HG03060 (cell line): ENCODE measurements at regions not wholly inside any gene's neighbourhood (a gene's known extent, or its start where the extent isn't known, plus 50 kb on each side); places are given as distances from the start of the nearest gene placed in this dataset.
"Not testable (repeated sequence)": the region's sequence is repeated elsewhere in the genome, so short reads cannot be mapped to it uniquely, and the experiment has no call there.

Experiments
- ATAC-seq: cut with Tn5 transposase; IDR thresholded peaks from one replicate; pipeline ENCODE4 v1.9.1; 2021; ENCODE audit warnings: low read depth, moderate number of reproducible peaks; ENCODE audit not compliant: unreplicated experiment

DNA sequence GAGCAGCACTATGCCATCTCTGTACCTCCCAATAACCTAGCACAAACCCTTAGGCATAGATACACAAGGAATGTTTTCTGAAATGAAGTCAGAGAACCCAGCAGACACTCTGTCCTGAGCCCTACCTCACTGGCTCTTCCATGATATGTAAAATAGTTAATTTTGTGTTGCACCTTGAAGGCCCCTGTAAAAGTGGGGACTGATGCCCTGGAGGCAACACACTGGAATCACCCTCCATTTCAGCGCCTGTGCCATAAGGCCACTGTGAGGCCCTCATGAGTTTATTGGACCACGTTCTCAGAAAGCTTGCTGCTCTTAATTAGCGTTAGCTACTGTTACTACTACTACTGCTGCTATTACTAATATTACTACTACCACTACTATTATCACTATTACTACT, 670.1 kb upstream of the SOX11 start:
- no peak for ATAC-seq

DNA sequence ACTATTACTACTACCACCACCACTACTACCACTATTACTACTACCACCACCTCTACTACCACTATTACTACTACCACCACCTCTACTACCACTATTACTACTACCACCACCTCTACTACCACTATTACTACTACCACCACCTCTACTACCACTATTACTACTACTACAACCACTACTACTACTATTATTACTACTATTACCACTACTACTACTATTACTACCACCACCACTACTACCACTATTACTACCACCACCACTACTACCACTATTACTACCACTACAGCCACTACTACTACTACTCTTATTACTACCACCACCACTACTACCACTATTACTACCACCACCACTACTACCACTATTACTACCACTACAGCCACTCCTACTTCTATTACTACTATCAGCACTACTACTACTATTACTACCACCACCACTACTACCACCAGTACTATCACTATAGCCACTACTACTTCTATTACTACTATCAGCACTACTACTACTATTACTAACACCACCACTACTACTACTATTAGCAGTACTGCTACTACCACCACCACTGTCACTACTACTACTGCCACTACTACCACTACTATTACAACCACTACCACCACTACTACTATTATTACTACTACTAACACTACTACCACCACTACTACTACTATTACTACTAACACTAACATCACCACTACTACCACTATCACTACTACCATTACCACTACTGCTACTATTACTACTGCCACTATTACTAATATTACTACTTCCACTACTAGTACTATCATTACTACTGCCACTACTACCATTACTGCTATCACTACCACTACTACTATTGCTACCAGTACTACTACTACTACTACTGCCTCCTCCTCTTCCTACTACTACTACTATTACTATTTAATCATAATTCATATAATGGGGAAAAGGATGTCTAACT, 669.2 kb upstream of the SOX11 start:
- ATAC-seq: not testable (repeated sequence)

- ATAC-seq: no peak
Measured at GRCh38 chr2:5026571-5027234, 665.5 kb upstream of the SOX11 start.

DNA sequence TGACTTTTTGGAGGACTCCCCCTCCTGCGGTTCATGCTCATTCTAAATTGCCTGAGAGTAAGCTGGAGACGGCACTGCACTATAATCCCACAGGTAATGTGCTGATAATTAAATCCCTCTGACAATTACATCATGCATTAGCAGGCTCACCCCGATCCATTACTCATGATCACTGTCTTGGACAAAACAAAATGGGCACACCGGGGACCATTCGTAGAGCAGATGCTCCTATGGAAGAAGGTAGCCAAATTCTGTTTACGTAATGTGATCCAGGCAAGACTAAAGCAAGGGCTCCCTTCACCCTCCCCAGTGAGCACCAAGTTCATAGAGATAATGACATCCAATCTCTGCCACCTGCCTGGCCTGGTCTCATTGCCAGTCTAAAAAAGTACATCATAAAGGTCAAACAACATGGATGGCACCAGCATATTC, 657.1 kb upstream of the SOX11 start:
- ATAC-seq: no peak

GRCh38 chr2:5036256-5036655, 655.9 kb upstream of the SOX11 start:
- no peak for ATAC-seq

DNA sequence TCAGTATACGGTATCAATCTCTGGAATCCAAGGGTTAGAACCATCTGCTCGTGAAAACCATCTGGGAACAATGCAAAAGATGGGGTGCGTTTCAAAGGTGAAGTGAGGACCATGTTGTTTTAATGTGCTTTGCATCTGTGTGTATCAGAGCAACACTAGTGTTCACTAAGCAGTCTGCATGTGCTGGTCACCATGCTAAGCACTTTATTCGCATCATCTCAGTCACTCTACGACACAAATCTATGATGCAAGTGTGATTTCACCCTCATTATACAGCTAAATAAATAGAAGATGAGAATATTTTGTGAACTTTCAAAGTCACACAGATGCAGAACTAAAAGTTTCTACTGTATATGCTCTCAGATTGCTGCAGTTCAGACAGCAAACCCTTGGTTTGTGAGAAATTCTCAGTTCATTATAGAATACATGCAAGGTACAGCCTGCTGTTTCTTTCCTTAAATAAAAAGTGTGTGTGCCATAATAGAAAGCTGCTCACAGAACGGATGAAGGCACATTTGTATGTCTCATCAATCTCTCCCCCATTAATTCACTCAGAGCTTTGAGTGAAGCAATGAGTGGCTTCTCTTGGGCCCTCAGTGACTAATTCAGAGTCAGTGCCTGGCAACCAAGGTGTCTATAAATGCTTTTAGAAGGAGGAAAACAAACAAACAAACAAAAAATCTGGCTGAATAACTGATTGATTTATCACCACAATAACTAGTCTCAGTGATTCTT, 652.8 kb upstream of the SOX11 start:
- no peak for ATAC-seq

GRCh38 chr2:5040571-5040970, 651.6 kb upstream of the SOX11 start:
- ATAC-seq: no peak

- ATAC-seq: no peak
Measured at GRCh38 chr2:5041501-5041900, 650.7 kb upstream of the SOX11 start.

DNA sequence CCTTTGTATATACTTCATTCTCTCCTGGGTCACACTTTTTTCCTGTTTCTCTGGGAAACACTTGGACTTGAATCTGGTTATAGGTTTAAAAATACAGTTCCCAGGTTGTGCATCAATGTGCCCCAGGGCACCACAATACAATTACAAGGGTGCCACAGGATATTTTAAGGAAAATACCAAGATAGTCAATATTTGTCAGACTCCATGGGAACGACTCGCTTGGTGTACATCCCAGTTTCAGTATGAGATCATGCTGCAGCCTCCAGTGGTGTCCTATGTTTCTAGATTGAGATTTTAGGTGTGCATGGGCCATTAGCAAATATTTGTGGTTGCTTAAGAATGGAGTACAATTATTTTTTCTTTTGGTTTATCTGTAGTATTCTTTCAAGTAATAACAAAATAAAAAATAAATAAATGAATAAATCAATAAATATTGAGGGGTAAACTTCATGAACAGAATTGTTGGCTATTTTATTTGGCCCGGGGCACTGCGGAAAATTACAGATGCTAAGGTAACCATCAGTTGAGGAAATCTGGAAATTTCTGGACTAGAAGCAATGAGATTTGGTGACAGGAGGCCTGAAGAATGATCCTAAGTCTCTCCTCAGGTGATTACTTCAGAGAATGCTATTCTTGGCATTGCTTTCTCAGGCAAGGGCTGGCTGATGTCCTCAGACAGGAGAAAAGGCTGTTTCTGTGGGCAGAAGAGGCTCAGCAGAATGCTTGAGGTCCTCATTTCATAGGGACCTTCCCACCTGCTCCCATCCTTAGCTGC, 649.3 kb upstream of the SOX11 start:
- no peak for ATAC-seq

DNA sequence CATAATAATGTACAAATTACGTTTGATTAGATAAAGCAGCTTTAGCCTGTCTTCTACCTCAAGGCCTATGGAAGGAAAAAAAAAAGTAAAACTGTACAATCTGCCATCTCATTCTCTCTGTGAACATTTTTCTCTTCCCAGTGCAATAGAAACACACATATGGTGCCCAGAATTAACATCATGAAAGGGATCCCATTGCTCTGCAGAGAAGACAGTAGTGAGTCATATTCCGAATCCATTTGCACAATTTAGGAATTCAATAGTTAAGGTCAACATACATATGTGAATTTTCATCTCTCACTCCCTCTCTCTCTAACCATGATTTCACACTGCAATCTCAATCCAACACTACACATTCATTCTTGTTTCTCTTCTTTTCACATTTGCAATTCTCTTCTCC, 640.9 kb upstream of the SOX11 start:
- no peak for ATAC-seq

- ATAC-seq: no peak
Measured at GRCh38 chr2:5052905-5053304, 639.3 kb upstream of the SOX11 start.

DNA sequence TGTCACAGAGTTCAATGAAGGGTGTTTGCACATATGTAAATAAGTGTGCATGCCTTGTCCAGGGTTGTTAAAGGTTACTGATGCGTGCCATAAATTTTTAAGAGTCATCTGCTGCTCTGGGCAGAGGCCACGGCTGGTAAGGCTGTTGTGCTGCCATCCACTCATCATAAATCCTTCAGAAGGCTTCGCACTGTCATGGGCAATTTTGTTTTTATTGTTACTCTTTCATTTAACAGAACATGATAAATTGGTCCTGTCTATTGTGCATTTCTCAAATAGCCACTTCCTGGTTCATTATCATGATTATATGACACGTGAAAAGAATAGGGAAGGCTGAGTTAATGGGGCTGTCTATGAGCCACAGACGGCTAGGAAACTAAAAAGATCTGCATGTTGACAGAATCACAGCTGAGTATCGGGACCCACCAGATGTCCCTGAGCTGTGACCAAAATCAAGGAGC, 634.3 kb upstream of the SOX11 start:
- ATAC-seq: no peak

DNA sequence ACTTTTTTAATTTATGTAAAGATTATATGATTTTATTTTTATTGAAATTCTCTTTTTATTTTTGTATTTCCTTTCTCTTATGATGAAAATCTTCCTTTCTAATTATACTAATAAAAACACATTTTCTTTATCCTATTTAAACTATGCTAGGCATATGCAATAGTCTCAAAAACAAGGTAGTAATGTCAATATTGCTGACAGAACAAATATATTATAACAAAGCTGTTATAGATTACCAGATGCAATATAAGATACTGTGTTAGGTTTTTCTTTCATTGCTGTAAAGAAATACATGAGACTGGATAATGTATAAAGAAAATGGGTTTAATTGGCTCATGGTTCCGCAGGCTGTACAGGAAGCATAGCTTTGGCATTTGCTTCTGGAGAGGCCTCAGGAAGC, 631.2 kb upstream of the SOX11 start:
- no peak for ATAC-seq

- no peak for ATAC-seq
Measured at GRCh38 chr2:5064687-5065086, 627.5 kb upstream of the SOX11 start.

DNA sequence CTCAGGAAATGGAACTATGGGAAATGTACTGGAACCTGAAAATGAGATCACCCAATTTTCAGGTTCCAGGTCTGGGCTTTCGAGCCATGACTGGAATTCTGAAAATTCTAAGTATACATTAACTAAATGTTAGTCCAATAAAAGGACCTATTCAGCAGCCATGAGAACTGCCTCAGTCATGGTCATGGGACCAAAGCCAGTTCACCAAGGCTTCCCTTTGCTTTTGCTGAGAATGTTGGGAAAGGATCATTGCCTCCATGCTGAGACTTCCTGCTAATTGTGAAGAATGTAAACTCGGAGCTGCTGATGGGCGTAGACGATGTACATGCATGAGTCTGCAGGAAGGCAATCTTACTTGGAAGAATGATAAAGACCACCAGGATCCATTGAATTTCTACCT, 624.4 kb upstream of the SOX11 start:
- ATAC-seq: no peak

GRCh38 chr2:5070257-5070656, 621.9 kb upstream of the SOX11 start:
- no peak for ATAC-seq

DNA sequence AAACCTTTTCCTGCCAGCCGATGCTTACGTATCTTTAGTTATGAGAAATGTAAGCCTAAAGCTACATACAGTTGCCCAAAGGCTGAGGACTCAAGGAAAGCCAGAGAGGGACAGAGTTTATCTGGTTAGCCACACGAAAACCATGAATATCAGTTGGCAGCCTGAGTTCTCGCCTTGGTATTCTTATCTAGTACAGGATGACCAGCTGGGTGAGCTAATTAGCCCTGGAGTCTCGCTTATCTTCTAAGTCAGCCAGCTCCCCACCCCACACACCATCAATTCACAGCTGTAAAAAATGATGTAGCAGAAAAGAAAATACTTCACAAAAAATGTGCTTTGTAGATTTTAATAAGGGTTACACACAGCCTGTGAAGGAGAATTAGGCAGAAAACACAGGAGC, 617.5 kb upstream of the SOX11 start:
- ATAC-seq: no peak

DNA sequence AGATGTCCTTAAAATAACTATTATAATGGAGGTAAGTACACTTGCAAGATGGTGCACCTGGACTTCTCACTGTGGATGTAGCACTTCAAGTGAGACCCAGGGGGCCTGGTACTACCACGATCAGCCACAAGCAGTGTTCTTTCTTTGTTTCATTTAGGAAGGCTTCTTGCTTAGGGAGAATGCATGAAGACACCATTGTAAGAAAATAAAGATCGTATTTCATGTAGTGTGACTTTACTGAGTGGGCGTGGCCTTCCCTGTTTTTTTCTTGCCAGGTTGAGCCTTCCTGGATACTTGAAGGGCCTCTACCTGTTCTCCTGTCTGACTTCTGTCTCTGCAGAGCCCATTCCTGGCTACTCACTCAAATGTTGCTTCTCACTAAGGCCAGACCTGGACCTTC, 615.6 kb upstream of the SOX11 start:
- no peak for ATAC-seq

DNA sequence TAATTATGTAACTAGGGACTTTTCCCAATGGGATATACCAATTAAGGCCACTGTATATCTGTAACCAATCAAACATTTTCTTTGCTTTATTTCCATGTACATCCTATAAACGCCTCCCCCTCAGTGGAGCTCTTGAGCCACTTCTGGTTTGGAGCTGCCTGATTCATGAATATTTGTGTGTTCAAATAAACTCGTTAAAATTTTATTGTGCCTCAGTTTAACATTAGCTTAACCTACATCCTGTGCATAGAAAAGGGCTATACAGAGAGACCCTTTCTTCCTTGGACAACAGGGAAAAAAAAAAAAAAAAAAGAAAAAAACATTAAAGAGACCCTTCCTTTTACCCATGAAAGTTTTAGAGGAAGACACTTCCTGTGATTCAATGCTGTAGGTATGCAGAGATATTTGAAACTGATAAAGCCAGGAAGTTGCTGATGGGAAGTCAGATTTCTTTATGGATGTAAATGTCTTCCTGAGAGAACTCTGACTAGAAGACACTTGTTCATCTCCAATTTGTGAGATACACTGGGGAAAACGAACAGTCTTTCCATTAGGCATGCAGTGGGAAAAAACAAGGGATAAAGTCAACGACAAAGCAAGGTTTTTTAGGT, 614.6 kb upstream of the SOX11 start:
- ATAC-seq: no peak

- no peak for ATAC-seq
Measured at GRCh38 chr2:5083402-5083801, 608.8 kb upstream of the SOX11 start.
